GM12891 (cell line): ENCODE measurements at regions not wholly inside any gene's neighbourhood (a gene's known extent, or its start where the extent isn't known, plus 50 kb on each side); places are given as distances from the start of the nearest gene placed in this dataset.

Experiments
- DNase-seq: peaks from one replicate; pipeline ENCODE4 v3.0.0; 2011; ENCODE audit warnings: low spot score; ENCODE audit not compliant: insufficient read length
- FAIRE-seq: peaks from 2 replicates; lab custom pipeline; 2011; peaks lifted over from hg19 to GRCh38; lab: Jason Lieb, UNC
- PAX5 ChIP-seq: IDR thresholded peaks from 2 replicates; pipeline ENCODE4 v1.6.1; 2011; ENCODE audit warnings: low read length, moderate library complexity, mild to moderate bottlenecking; ENCODE audit not compliant: insufficient read depth, severe bottlenecking
- POLR2A ChIP-seq: IDR thresholded peaks from 2 replicates; pipeline ENCODE4 v1.6.1; 2011; ENCODE audit warnings: low read depth, low read length, control low read depth
- POLR2AphosphoS5 ChIP-seq: IDR thresholded peaks from 2 replicates; pipeline ENCODE4 v1.6.1; 2011; ENCODE audit warnings: low read depth, low read length, control low read depth
- POU2F2 ChIP-seq: IDR thresholded peaks from 2 replicates; pipeline ENCODE4 v1.6.1; 2011; ENCODE audit warnings: low read depth, mild to moderate bottlenecking, control low read depth, low read length, moderate library complexity
- SPI1 ChIP-seq: IDR thresholded peaks from 2 replicates; pipeline ENCODE4 v1.6.1; 2011; ENCODE audit warnings: low read depth, low read length, control low read depth
- TAF1 ChIP-seq: IDR thresholded peaks from 2 replicates; pipeline ENCODE4 v1.6.1; 2011; ENCODE audit warnings: low read depth, low read length, control low read depth

- no peak for TF ChIP-seq POLR2A
- TF ChIP-seq TAF1 = no peak
- TF ChIP-seq SPI1 = no peak
- no peak for TF ChIP-seq PAX5
- no peak for TF ChIP-seq POU2F2
- TF ChIP-seq POLR2AphosphoS5 = no peak
- FAIRE-seq = no peak
- no peak for DNase-seq
Observed at GRCh38 chr9:26392639-26393038, 500.0 kb downstream of the CAAP1 start.

GRCh38 chr9:26391036-26391435 is 501.6 kb downstream of the CAAP1 start:
- DNase-seq = no peak
- FAIRE-seq = no peak
- TF ChIP-seq PAX5 (no peak), TAF1 (no peak), SPI1 (no peak), POLR2AphosphoS5 (no peak), POU2F2 (no peak), POLR2A (no peak)

- FAIRE-seq = no peak
- TF ChIP-seq POLR2A (no peak), POU2F2 (no peak), POLR2AphosphoS5 (no peak), SPI1 (no peak), TAF1 (no peak), PAX5 (no peak)
- no peak for DNase-seq
Observed at GRCh38 chr9:26375448-26375847, 517.2 kb downstream of the CAAP1 start.

GRCh38 chr9:26373616-26374015 is 519.0 kb downstream of the CAAP1 start:
- DNase-seq = no peak
- TF ChIP-seq POLR2AphosphoS5 = no peak
- TF ChIP-seq SPI1 = no peak
- TF ChIP-seq POU2F2 = no peak
- no peak for TF ChIP-seq POLR2A
- no peak for TF ChIP-seq PAX5
- no peak for TF ChIP-seq TAF1
- no peak for FAIRE-seq

GRCh38 chr9:26371236-26371635 is 521.4 kb downstream of the CAAP1 start:
- DNase-seq (no peak), FAIRE-seq (no peak)
- TF ChIP-seq PAX5 (no peak), POU2F2 (no peak), TAF1 (no peak), SPI1 (no peak), POLR2AphosphoS5 (no peak)

- TF ChIP-seq SPI1 (no peak), TAF1 (no peak), POU2F2 (no peak), POLR2AphosphoS5 (no peak), PAX5 (no peak), POLR2A (no peak)
- no peak for DNase-seq
- no peak for FAIRE-seq
Observed at GRCh38 chr9:26369093-26369492, 523.5 kb downstream of the CAAP1 start.

- no peak for FAIRE-seq
- DNase-seq = no peak
Observed at GRCh38 chr9:26368241-26368640, 524.4 kb downstream of the CAAP1 start.

GRCh38 chr9:26361010-26361409 is 531.6 kb downstream of the CAAP1 start:
- TF ChIP-seq TAF1 (no peak), POU2F2 (no peak), PAX5 (no peak), POLR2A (no peak), POLR2AphosphoS5 (no peak), SPI1 (no peak)

More at GRCh38 chr9:26368241-26368640, 524.4 kb downstream of the CAAP1 start:
- TF ChIP-seq POLR2AphosphoS5 = no peak
- no peak for TF ChIP-seq TAF1
- no peak for TF ChIP-seq POU2F2
- no peak for TF ChIP-seq POLR2A
- no peak for TF ChIP-seq SPI1
- no peak for TF ChIP-seq PAX5

GRCh38 chr9:26358836-26359235 is 533.8 kb downstream of the CAAP1 start:
- TF ChIP-seq POLR2AphosphoS5 = no peak
- no peak for TF ChIP-seq PAX5
- TF ChIP-seq SPI1 = no peak
- TF ChIP-seq TAF1 = no peak
- TF ChIP-seq POLR2A = no peak
- no peak for TF ChIP-seq POU2F2
- FAIRE-seq (no peak), DNase-seq (no peak)

More at GRCh38 chr9:26361010-26361409, 531.6 kb downstream of the CAAP1 start:
- FAIRE-seq (no peak), DNase-seq (no peak)

GRCh38 chr9:26357803-26358344 is 534.7 kb downstream of the CAAP1 start:
- no peak for DNase-seq
- TF ChIP-seq POLR2AphosphoS5 (no peak), POU2F2 (no peak), PAX5 (no peak), TAF1 (no peak), POLR2A (no peak), SPI1 (no peak)
- FAIRE-seq = no peak
